Omental fat pad (tissue), 3 donors: ENCODE measurements at regions not wholly inside any gene's neighbourhood (a gene's known extent, or its start where the extent isn't known, plus 50 kb on each side); places are given as distances from the start of the nearest gene placed in this dataset.

Source experiments
- ATAC-seq: fragments of 150-250 bp; one replicate; pipeline ENCODE4 v1.9.1; 2016; ENCODE audit warnings: mild to moderate bottlenecking, moderate library complexity; ENCODE audit not compliant: low FRiP score
- DNase-seq: peaks from one replicate; pipeline ENCODE4 v3.0.0-alpha.2; 2019; ENCODE audit warnings: low spot score
- CTCF ChIP-seq, 3 donors: fragments of 450-650 bp; IDR thresholded peaks; one replicate each; pipeline ENCODE4 v1.5.1; 2016 to 2017; ENCODE audit warnings: antibody characterized with exemption in 3 of 3, mild to moderate bottlenecking in 3 of 3, moderate library complexity in 2 of 3

GRCh38 chr10:80871083-80871482 is 333.4 kb downstream of the SH2D4B start:
- TF ChIP-seq CTCF (IDR thresholded peaks at IDR 0.05), result no peak
- DNase-seq, result no peak
- ATAC-seq, result no peak

GRCh38 chr10:80878330-80878729 is 340.6 kb downstream of the SH2D4B start:
- no peak for TF ChIP-seq CTCF (IDR thresholded peaks at IDR 0.05)
- no peak for ATAC-seq
- DNase-seq, result no peak

- no peak for ATAC-seq
- DNase-seq, result no peak
- TF ChIP-seq CTCF (IDR thresholded peaks at IDR 0.05), result no peak
Measured at GRCh38 chr10:80890146-80890545, 352.4 kb downstream of the SH2D4B start.

GRCh38 chr10:80893256-80893655 is 355.6 kb downstream of the SH2D4B start:
- no peak for DNase-seq
- no peak for TF ChIP-seq CTCF (IDR thresholded peaks at IDR 0.05)
- ATAC-seq, result no peak

GRCh38 chr10:80894311-80894791 is 356.6 kb downstream of the SH2D4B start:
- no peak for ATAC-seq
- DNase-seq, result no peak
- TF ChIP-seq CTCF (IDR thresholded peaks at IDR 0.05), result no peak

GRCh38 chr10:80894797-80895467 is 357.2 kb downstream of the SH2D4B start:
- ATAC-seq (no peak), DNase-seq (no peak)
- TF ChIP-seq CTCF (IDR thresholded peaks at IDR 0.05), result no peak

- no peak for TF ChIP-seq CTCF (IDR thresholded peaks at IDR 0.05)
- DNase-seq (no peak), ATAC-seq (no peak)
Measured at GRCh38 chr10:80896076-80896475, 358.4 kb downstream of the SH2D4B start.
